ENCODE measurements at regions not wholly inside any gene's neighbourhood (a gene's known extent, or its start where the extent isn't known, plus 50 kb on each side); places are given as distances from the start of the nearest gene placed in this dataset.
A peak's percentile ranks its signal among the peaks of the same experiment; 100 is the strongest.

- no peaks in the 10 kb centered on the region for H3K36me3 ChIP-seq (ENCODE audit: control insufficient read depth, insufficient read depth, low read length, severe bottlenecking)
- H3K27me3 ChIP-seq (replicated peaks; ENCODE audit: control insufficient read depth, insufficient read depth, low read length), result no peaks in the 10 kb centered on the region
- DNase-seq (ENCODE audit: low read depth), result no peak
- H3K9me3 ChIP-seq (ENCODE audit: control insufficient read depth, low read length), result no peaks in the 10 kb centered on the region
- H3K4me1 ChIP-seq (ENCODE audit: control insufficient read depth, insufficient read depth, low read length), result no peaks in the 10 kb centered on the region
- H3K9ac ChIP-seq (ENCODE audit: low read length), result no peak overlapping the region
- H3K4me3 ChIP-seq (ENCODE audit: low read length), result no peak overlapping the region
These were observed 130.5 kb upstream of the ANKRD30A start for GRCh38 chr10:36994886-36995285.

GRCh38 chr10:36989233-36989632 lies 136.2 kb upstream of the ANKRD30A start:
- H3K9me3 ChIP-seq (ENCODE audit: control insufficient read depth, low read length), result no peaks in the 10 kb centered on the region
- H3K4me1 ChIP-seq (ENCODE audit: control insufficient read depth, insufficient read depth, low read length), result no peaks in the 10 kb centered on the region
- no peaks in the 10 kb centered on the region for H3K36me3 ChIP-seq (ENCODE audit: control insufficient read depth, insufficient read depth, low read length, severe bottlenecking)
- DNase-seq (ENCODE audit: low read depth), result no peak
- H3K27me3 ChIP-seq (replicated peaks; ENCODE audit: control insufficient read depth, insufficient read depth, low read length), result no peaks in the 10 kb centered on the region
- no peak overlapping the region for H3K9ac ChIP-seq (ENCODE audit: low read length)
- H3K4me3 ChIP-seq (ENCODE audit: low read length), result no peak overlapping the region

GRCh38 chr10:36946598-36946997 lies 178.8 kb upstream of the ANKRD30A start:
- Histone ChIP-seq H3K9ac (ENCODE audit: low read length) (no peak overlapping the region), H3K4me3 (ENCODE audit: low read length) (no peak overlapping the region), H3K9me3 (ENCODE audit: control insufficient read depth, low read length) (no peaks in the 10 kb centered on the region), H3K27me3 (replicated peaks; ENCODE audit: control insufficient read depth, insufficient read depth, low read length) (no peaks in the 10 kb centered on the region), H3K36me3 (ENCODE audit: control insufficient read depth, insufficient read depth, low read length, severe bottlenecking) (no peaks in the 10 kb centered on the region), H3K4me1 (ENCODE audit: control insufficient read depth, insufficient read depth, low read length) (no peaks in the 10 kb centered on the region)
- DNase-seq (ENCODE audit: low read depth), result no peak

- H3K4me3 ChIP-seq (ENCODE audit: low read length), result no peak overlapping the region
- H3K9me3 ChIP-seq (ENCODE audit: control insufficient read depth, low read length), result no peaks in the 10 kb centered on the region
- no peak overlapping the region for H3K9ac ChIP-seq (ENCODE audit: low read length)
- H3K4me1 ChIP-seq (ENCODE audit: control insufficient read depth, insufficient read depth, low read length), result no peaks in the 10 kb centered on the region
- no peaks in the 10 kb centered on the region for H3K36me3 ChIP-seq (ENCODE audit: control insufficient read depth, insufficient read depth, low read length, severe bottlenecking)
- H3K27me3 ChIP-seq (replicated peaks; ENCODE audit: control insufficient read depth, insufficient read depth, low read length), result no peaks in the 10 kb centered on the region
- no peak for DNase-seq (ENCODE audit: low read depth)
These were observed 181.9 kb upstream of the ANKRD30A start for GRCh38 chr10:36943544-36943943.

DNA sequence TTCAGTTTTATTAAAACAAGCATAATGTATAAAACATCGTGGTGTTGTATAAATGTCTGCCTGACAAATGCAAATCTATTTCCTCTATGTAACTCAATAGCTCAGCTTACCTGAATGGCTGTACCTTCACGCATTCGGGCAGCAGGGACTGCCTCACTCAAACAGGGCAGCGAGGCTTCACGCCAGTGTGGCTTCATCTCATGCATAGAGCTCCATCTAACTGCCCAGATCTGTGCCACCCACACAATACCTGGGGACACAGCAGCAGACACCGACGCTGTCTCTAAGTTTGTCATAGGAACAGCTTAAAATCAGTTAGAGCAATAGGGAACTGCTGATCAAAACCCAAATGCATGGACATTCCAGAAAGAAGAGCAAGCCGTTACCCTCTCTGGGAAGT lies 182.8 kb upstream of the ANKRD30A start:
- DNase-seq (ENCODE audit: low read depth), result no peak
- H3K9me3 ChIP-seq (ENCODE audit: control insufficient read depth, low read length), result no peaks in the 10 kb centered on the region
- no peak overlapping the region for H3K4me3 ChIP-seq (ENCODE audit: low read length)
- H3K27me3 ChIP-seq (replicated peaks; ENCODE audit: control insufficient read depth, insufficient read depth, low read length), result no peaks in the 10 kb centered on the region
- no peaks in the 10 kb centered on the region for H3K4me1 ChIP-seq (ENCODE audit: control insufficient read depth, insufficient read depth, low read length)
- no peak overlapping the region for H3K9ac ChIP-seq (ENCODE audit: low read length)
- H3K36me3 ChIP-seq (ENCODE audit: control insufficient read depth, insufficient read depth, low read length, severe bottlenecking), result no peaks in the 10 kb centered on the region

DNA sequence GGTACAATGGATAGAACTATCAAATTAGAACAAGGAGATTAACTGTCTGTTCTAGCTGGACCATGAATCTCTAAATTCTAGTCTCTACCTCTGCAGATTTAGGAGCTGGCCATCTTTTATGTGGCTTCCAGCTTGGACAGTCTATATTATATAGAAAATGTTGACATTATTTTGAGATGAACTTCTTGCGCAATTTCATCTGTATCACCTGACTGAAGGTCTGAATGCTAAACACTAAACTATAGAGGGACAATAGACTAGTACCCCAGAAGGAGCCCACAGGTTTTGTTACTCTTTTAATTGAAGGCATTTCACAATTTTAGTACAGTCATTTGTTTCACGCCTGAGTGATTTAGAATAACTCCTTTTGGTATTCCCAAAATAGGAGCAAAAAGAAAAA lies 222.4 kb upstream of the ANKRD30A start:
- H3K4me3 ChIP-seq (ENCODE audit: low read length), result no peak overlapping the region
- H3K36me3 ChIP-seq (ENCODE audit: control insufficient read depth, insufficient read depth, low read length, severe bottlenecking), result no peaks in the 10 kb centered on the region
- peaks cover 11% of the 10 kb centered on the region for H3K4me1 ChIP-seq (ENCODE audit: control insufficient read depth, insufficient read depth, low read length)
- DNase-seq (ENCODE audit: low read depth), result no peak
- H3K9ac ChIP-seq (ENCODE audit: low read length), result no peak overlapping the region
- H3K9me3 ChIP-seq (ENCODE audit: control insufficient read depth, low read length), result no peaks in the 10 kb centered on the region
- H3K27me3 ChIP-seq (replicated peaks; ENCODE audit: control insufficient read depth, insufficient read depth, low read length), result peaks cover 2% of the 10 kb centered on the region

DNA sequence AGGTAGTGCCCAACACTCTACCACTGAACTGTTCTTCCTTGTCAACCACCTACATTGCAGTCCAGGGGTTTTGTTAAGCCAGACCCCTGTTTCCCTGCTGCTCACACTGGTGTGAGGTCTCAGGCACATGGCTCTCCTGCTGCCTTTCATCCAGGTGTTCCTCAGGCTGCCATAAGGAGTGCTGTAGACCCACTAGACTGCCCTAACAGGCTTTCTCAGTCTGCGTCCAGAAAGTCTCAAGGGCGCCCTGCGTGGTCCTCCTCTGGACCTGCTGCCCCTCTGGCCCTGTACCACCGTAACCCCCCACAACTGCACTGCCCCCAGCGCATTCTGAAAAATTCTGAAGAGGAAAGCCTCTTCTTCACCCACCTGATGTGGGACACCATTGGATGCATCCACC lies 225.7 kb upstream of the ANKRD30A start:
- Histone ChIP-seq H3K9ac (ENCODE audit: low read length) (no peak overlapping the region), H3K4me3 (ENCODE audit: low read length) (no peak overlapping the region), H3K27me3 (replicated peaks; ENCODE audit: control insufficient read depth, insufficient read depth, low read length) (peaks cover 2% of the 10 kb centered on the region), H3K9me3 (ENCODE audit: control insufficient read depth, low read length) (no peaks in the 10 kb centered on the region), H3K4me1 (ENCODE audit: control insufficient read depth, insufficient read depth, low read length) (peaks cover 11% of the 10 kb centered on the region), H3K36me3 (ENCODE audit: control insufficient read depth, insufficient read depth, low read length, severe bottlenecking) (no peaks in the 10 kb centered on the region)
- no peak for DNase-seq (ENCODE audit: low read depth)

DNA sequence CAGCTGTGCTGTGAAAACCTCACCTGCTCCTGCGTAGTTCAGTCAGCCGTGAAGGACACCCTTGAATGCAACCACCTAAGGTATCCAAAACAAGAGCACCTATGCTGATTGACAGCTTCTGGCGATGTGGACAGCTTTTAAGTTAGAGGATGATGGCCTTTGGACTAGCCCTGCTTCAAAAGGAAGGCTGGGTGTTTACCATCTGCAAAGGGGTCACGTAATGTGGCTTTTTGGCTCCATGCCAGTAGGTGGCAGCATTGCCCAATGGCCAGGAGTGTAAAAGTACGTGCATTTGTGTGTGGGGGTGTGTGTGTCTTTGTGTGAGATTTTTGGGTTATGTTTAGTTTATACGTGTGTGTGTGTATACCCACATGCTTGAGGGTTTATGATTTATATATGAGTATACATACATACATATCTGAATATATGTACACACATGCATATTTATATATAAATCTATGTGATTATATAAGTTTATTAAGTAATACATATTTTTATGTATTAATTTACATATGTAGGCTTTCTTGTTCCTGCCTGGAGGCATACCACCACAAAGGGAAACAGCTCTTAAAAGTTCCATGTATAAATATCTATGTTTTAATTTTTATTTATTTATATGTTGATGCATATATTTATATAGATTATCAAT lies 236.3 kb upstream of the ANKRD30A start:
- DNase-seq (ENCODE audit: low read depth), result peak; percentile 19
- H3K27me3 ChIP-seq (replicated peaks; ENCODE audit: control insufficient read depth, insufficient read depth, low read length), result peaks cover 6% of the 10 kb centered on the region
- no peak overlapping the region for H3K4me3 ChIP-seq (ENCODE audit: low read length)
- no peak overlapping the region for H3K9ac ChIP-seq (ENCODE audit: low read length)
- H3K4me1 ChIP-seq (ENCODE audit: control insufficient read depth, insufficient read depth, low read length), result no peaks in the 10 kb centered on the region
- H3K9me3 ChIP-seq (ENCODE audit: control insufficient read depth, low read length), result no peaks in the 10 kb centered on the region
- H3K36me3 ChIP-seq (ENCODE audit: control insufficient read depth, insufficient read depth, low read length, severe bottlenecking), result no peaks in the 10 kb centered on the region

DNA sequence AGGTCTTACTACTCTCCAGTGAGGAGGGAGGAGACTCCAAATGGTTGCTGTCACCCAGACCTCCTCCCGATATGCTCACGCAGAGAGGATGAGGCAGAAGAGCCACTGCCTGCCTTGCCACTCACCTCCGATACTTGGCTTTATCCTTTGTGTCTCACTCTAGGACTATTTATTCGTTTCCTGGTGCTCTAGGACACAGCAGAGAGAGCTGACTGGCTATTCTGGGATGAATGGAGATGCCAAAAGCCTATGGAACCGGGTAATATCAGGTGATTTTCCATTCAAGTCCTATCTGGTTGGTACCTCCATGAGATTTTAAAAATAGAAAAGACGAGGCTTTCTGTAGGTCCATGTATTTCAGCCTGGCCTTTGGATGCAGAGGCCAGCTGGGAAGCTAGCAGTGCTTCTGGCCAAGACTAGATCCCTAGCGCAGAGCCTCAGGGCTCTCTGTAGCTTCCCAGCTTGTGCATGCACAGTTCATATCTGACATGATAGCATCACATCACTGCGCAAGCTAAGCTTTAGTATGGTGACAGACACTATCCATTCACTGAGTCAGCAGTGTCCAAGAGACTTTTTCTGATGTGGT lies 239.0 kb upstream of the ANKRD30A start:
- no peaks in the 10 kb centered on the region for H3K36me3 ChIP-seq (ENCODE audit: control insufficient read depth, insufficient read depth, low read length, severe bottlenecking)
- DNase-seq (ENCODE audit: low read depth), result no peak
- H3K9ac ChIP-seq (ENCODE audit: low read length), result no peak overlapping the region
- no peaks in the 10 kb centered on the region for H3K4me1 ChIP-seq (ENCODE audit: control insufficient read depth, insufficient read depth, low read length)
- no peak overlapping the region for H3K4me3 ChIP-seq (ENCODE audit: low read length)
- H3K9me3 ChIP-seq (ENCODE audit: control insufficient read depth, low read length), result no peaks in the 10 kb centered on the region
- peaks cover 14% of the 10 kb centered on the region for H3K27me3 ChIP-seq (replicated peaks; ENCODE audit: control insufficient read depth, insufficient read depth, low read length)

DNA sequence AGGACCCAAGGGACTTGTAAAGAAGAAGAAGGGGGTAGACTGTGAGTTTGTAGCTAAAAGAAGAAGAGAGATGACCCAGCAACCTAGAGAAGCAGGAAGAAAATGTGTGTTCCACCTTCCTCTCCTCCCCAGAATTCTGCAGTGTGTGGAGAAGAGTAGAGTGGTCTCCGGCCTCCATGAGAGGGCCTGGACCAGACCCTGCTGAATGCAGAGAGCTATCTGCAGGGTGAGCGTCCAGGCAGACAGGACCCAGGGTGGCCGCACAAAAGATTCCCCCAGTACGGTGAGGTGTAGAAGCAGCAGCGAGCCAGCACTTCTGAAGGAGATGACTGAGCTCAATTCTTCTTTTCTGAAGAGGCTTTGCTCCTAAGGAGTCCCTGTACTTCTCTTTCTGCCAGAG lies 239.7 kb upstream of the ANKRD30A start:
- Histone ChIP-seq H3K4me3 (ENCODE audit: low read length) (no peak overlapping the region), H3K4me1 (ENCODE audit: control insufficient read depth, insufficient read depth, low read length) (no peaks in the 10 kb centered on the region), H3K9me3 (ENCODE audit: control insufficient read depth, low read length) (no peaks in the 10 kb centered on the region), H3K36me3 (ENCODE audit: control insufficient read depth, insufficient read depth, low read length, severe bottlenecking) (no peaks in the 10 kb centered on the region), H3K9ac (ENCODE audit: low read length) (no peak overlapping the region), H3K27me3 (replicated peaks; ENCODE audit: control insufficient read depth, insufficient read depth, low read length) (peaks cover 14% of the 10 kb centered on the region)
- no peak for DNase-seq (ENCODE audit: low read depth)

DNA sequence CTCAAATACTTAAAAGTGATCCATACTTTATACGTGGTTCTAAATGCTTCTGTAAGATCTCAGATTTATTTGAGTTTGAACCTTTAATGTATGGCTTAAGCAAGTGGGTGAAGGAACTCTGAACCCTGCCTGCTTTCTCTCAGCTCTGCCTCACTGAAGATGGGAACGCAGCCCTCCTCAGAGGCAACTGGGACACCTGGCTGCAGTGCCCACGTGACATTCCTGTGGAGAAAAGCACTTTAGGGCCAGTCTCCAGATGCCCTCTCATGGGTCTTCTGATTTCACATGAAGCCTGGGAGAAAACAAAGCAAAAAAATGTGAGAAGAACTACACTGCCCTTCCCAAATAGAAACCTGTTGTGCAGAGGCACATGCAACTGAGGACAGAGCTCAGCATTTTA lies 242.6 kb upstream of the ANKRD30A start:
- H3K4me3 ChIP-seq (ENCODE audit: low read length), result no peak overlapping the region
- no peaks in the 10 kb centered on the region for H3K4me1 ChIP-seq (ENCODE audit: control insufficient read depth, insufficient read depth, low read length)
- no peaks in the 10 kb centered on the region for H3K36me3 ChIP-seq (ENCODE audit: control insufficient read depth, insufficient read depth, low read length, severe bottlenecking)
- no peaks in the 10 kb centered on the region for H3K9me3 ChIP-seq (ENCODE audit: control insufficient read depth, low read length)
- H3K9ac ChIP-seq (ENCODE audit: low read length), result no peak overlapping the region
- H3K27me3 ChIP-seq (replicated peaks; ENCODE audit: control insufficient read depth, insufficient read depth, low read length), result peaks cover 14% of the 10 kb centered on the region
- DNase-seq (ENCODE audit: low read depth), result no peak

DNA sequence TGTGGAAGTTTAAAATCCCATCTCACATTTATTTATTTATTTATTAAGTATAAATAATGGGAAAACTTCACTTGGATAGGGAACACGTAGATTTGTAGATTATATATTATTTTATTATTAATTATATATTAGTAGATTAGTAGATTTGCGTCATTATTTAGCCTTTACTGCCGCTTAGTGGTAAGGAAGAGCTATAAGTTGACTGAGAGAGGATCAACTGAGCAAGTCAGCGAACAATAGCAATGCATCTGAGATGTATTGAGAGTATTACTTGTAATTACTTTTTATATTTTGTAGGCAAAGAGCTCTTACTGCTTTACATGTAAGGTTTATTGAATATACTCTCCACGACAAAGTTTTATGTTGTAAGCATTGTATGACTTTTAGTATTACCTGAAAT lies 244.5 kb upstream of the ANKRD30A start:
- no peaks in the 10 kb centered on the region for H3K36me3 ChIP-seq (ENCODE audit: control insufficient read depth, insufficient read depth, low read length, severe bottlenecking)
- DNase-seq (ENCODE audit: low read depth), result peak; percentile 69

More for the DNA sequence above, 244.5 kb upstream of the ANKRD30A start:
- Histone ChIP-seq H3K4me1 (ENCODE audit: control insufficient read depth, insufficient read depth, low read length) (no peaks in the 10 kb centered on the region), H3K9me3 (ENCODE audit: control insufficient read depth, low read length) (no peaks in the 10 kb centered on the region), H3K27me3 (replicated peaks; ENCODE audit: control insufficient read depth, insufficient read depth, low read length) (peaks cover 8% of the 10 kb centered on the region), H3K9ac (ENCODE audit: low read length) (no peak overlapping the region), H3K4me3 (ENCODE audit: low read length) (no peak overlapping the region)

Data from adipocyte (in vitro differentiated cells).